ENCODE measurements at regions not wholly inside any gene's neighbourhood (a gene's known extent, or its start where the extent isn't known, plus 50 kb on each side); places are given as distances from the start of the nearest gene placed in this dataset.
"Not testable (repeated sequence)": the region's sequence is repeated elsewhere in the genome, so short reads cannot be mapped to it uniquely, and the experiment has no call there.

GRCh38 chr11:98621767-98622166 is 399.0 kb upstream of the CNTN5 start:
- no peak for DNase-seq

GRCh38 chr11:98625526-98625925 is 395.2 kb upstream of the CNTN5 start:
- no peak for DNase-seq

- DNase-seq, result no peak
These were observed 390.0 kb upstream of the CNTN5 start for GRCh38 chr11:98630736-98631135.

DNA sequence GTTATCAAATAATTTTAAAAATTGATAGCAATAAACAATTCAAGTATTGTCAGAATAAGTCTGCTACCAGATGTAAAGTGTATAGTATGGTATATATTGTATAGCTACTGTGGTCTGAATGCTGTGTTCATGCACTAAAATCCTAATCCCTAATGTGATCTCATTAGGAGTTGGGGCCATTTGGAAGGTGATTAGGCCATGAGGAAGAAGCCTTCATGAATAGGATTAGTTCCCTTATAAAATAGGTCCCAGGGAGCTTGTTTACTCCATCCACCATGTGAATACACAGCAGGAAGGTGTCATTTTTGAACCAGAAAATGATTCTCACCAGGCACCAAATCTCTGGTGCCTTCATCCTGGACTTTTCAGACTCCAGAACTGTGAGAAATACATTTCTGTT is 363.0 kb upstream of the CNTN5 start:
- no peak for DNase-seq

- DNase-seq, result no peak
These were observed 361.3 kb upstream of the CNTN5 start for GRCh38 chr11:98659431-98659830.

GRCh38 chr11:98674390-98674789 is 346.4 kb upstream of the CNTN5 start:
- DNase-seq, result no peak

DNA sequence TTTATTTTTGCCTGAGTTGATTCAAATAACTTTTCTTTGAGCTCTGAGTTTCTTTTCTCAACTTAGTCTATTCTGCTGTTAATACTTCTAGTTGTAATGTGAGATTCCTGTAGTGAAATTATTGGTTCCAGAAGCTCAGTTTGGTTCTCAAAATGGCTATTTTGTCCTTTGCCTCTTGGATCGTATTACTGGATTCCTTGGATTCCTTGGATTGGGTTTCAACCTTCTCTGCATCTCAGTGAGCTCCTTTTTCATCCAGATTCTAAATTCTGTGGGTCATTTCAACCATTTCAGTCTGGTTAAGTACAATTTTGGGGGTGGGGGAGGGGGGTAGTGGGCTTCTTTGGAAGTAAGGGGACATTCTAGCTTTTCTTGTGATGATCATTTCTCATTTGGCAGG is 341.1 kb upstream of the CNTN5 start:
- no peak for DNase-seq

GRCh38 chr11:98701541-98701940 is 319.2 kb upstream of the CNTN5 start:
- no peak for DNase-seq

DNA sequence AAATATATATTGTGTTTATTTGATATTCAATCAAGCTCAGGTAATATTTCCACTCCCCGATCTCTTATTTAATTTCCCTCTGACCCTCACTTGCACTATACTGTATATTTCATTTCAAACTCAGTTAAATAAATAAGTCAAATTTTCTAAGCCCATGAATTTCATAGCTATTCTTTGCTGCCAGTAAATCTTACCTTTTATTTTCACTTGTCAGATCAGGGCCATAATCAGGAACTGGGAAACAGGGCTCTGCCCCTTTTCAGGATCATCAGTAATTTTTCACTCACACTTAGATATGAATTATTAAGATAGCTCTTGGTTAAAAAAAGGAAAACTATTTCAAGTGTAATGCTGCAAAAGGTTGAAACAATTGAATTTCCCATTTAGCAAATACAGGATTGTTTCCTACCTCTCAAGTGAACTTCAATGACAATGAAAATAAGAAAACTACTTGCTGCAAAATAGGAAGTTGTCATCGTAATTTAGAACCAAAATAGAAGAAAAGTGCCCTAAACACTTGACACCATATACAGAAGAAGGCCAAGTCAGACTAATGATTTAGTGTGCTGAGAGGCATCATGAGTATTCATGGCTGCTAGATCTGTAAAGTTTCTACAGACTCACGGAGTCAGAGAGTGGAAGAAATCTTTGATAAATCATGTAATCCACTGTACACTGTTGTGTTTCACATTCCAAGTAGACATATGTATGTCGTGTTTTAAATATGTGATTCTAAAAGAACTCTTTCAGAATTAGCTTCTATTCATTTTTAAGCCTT is 316.8 kb upstream of the CNTN5 start:
- DNase-seq, result no peak

DNA sequence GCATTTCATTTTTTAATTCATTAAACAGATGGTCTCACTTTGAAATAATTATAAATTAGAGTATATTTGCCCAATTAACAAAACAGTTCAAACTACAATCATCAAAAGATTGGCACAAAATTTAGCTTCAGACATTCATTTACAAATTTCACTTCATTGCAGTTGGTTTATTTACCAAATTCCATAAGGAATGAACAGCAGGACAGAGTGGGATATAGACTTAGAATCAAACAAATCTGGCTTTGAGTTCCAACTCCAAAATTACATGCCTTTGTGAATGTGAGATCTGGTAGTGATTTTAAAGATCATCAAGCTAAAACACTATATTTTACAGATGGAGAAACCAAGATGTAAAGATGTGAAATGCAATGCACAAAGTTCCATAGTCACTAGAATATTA is 310.7 kb upstream of the CNTN5 start:
- DNase-seq, result no peak

DNA sequence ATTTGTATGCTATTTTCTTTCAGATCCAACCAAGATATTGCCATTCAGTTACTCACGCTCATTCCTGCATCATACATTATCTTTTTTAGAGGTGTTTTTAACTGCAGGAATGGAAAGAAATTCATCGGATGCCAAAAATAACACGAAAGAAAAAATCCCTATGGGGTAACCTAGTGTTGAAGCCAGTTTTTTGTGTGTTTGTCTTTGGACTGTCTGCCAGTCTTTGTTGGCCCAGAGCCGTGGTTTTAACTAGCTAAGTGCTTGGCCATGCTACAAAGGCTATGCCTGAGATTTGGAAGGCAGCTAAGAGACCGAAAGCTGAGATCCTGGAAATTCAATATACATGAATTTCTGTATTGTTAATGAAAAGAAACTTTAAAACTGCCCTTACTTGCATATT is 309.8 kb upstream of the CNTN5 start:
- no peak for DNase-seq

DNA sequence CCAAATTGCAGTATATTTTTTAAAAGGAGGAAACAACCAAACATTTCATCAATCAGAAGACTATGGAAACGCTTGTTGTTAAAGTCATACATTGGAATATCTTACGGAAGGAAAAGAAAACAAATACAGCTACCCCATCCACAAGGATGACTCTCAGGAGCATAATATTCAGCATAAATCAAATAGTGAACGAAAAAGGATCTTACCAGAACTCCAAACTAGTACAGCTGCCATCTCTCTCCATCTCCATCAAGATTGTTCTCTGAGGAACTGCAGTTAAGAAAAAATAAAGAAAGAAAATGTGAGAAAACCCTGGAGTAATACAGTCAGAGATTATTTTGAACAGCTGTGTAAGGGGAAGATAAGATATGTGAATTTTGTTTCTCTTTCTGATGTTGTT is 299.8 kb upstream of the CNTN5 start:
- no peak for DNase-seq

DNA sequence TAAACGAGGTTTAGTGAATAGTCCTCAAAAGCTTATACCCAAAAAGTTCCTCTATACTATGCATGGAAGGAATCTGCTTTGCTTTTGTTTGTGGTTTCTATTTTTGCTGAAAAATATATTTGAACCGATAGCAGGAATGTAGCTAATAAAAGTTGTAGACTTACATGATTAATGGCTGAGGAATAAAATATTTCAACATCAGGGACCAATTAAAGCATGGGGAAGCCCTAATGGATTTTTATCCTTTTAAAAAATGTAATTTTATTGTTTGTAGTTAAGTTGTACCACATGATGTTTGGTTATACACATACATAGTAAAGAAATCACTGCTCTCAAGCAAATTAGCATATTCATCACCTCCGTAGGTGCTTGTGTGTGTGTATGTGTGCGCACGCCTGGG is 295.3 kb upstream of the CNTN5 start:
- no peak for DNase-seq

- DNase-seq, result no peak
These were observed 292.3 kb upstream of the CNTN5 start for GRCh38 chr11:98728421-98728820.

- DNase-seq, result no peak
These were observed 291.6 kb upstream of the CNTN5 start for GRCh38 chr11:98729118-98729517.

DNA sequence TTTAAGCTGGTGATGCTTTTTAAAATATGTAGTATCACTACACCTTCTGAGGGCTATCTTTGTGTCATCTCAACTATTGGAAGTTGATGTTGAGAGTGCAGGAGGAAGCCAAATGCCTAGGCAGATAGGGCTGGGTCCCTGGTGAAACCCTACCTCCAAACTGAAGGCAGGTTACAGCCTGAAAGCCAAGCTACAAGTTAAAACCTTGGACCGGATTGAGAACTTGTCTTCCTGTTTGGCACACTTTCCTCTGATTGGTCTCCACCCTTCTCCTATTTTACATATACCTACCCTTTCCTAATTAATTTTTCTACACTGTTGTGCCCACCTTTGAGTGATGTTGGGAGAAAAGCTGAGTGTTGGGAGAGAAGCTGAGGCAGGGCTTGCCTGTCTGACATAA is 287.8 kb upstream of the CNTN5 start:
- DNase-seq, result no peak

- DNase-seq, result peak; percentile 33
These were observed 287.4 kb upstream of the CNTN5 start for GRCh38 chr11:98733378-98733777.

DNA sequence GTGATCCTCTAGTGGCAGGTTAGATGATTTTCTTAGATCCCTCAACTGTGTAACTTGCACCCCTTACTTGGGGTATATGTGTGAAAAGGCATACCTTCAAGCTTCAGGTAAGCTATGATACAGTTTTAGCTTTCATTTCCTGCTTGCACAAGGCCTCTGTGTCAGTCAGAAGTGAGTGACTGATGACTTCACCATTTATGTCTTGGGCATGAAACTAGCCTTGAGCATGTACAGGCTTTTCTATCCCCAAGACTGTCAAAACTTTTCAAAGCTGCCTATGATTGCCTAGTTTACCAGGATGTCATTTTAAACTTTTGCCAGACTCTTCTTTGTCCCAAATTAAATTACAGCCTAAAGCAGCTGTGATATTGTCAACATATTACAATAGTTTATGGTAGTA is 286.1 kb upstream of the CNTN5 start:
- DNase-seq, result no peak

DNA sequence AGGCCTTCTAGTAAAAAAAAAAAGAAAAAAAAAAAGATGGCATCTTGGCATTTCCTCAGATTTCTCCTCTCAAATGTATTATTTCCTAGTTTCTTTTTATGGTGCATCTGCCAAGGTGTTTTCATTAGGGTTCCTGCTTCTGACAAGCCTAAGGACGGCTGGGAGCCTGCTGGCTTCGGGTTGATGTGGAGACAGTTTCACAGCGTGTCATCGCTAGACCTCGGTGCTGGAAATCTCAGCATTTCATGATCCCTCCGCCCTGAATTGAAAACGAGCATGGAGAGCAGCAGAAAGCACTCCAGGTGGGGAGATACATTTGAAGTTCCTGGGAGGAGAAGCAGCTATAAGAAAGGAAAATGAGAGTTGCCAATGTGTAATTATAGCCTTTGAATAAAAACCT is 283.9 kb upstream of the CNTN5 start:
- no peak for DNase-seq

DNA sequence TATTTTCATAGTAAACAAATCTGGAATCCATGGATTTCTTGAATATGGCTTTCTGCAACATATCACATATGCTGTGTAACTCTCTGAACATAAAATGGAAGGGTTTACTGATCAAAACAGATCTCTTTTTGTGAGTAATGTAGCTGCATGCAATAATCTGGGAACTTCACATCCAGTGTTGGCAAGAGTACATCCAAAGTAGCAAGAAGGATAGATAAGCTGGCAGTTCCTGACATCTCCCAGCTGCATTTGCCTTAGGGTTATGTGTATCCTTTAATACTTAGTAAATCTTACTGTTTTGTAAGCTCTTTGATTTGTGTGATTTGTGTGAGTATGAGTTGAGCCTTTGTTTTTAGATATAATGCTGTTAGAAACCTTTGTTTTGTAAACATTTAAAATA is 280.4 kb upstream of the CNTN5 start:
- DNase-seq, result no peak

DNA sequence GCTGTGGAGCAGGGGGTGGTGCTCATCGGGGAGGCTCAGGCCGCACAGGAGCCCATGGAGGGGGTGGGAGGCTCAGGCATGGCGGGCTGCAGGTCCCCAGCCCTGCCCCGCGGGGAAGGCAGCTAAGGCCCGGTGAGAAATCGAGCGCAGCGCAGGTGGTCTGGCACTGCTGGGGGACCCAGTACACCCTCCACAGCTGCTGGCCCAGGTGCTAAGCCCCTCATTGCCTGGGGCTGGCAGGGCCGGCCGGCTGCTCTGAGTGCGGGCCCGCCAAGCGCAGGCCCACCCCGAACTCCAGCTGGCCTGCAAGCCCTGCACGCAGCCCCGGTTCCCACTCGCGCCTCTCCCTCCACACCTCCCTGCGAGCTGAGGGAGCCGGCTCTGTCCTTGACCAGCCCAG is 257.3 kb upstream of the CNTN5 start:
- not testable (repeated sequence) for DNase-seq

GRCh38 chr11:98766903-98767302 is 253.8 kb upstream of the CNTN5 start:
- peak; percentile 15 for DNase-seq

GRCh38 chr11:98770046-98770445 is 250.7 kb upstream of the CNTN5 start:
- DNase-seq, result not testable (repeated sequence)

- DNase-seq, result peak; percentile 56
These were observed 249.0 kb upstream of the CNTN5 start for GRCh38 chr11:98771791-98772190.

GRCh38 chr11:98772893-98773292 is 247.9 kb upstream of the CNTN5 start:
- DNase-seq, result peak; percentile 41
